HEK293 (cell line): ENCODE measurements at regions not wholly inside any gene's neighbourhood (a gene's known extent, or its start where the extent isn't known, plus 50 kb on each side); places are given as distances from the start of the nearest gene placed in this dataset.

Source experiments
- CTCF ChIA-PET: fragments of 350-600 bp; formaldehyde crosslinking; extraction: SDS; loops from one replicate; lab custom pipeline; 2021; ENCODE audit warnings: antibody characterized with exemption; lab: Yijun Ruan, JAX
- POLR2A ChIA-PET: fragments of 300-600 bp; formaldehyde crosslinking; extraction: SDS; loops from one replicate; lab custom pipeline; 2020; ENCODE audit warnings: antibody characterized with exemption, inconsistent platforms; lab: Yijun Ruan, JAX
- H3K27ac ChIP-seq: fragments of 200-500 bp; sonication (Bioruptor generic); 2 replicates; pipeline ENCODE4 v1.5.1; 2014; ENCODE audit warnings: low read depth, low read length, control low read depth, inconsistent platforms; ENCODE audit errors: extremely low read depth
- H3K36me3 ChIP-seq, 2 experiments: fragments of 200-500 bp in 1 of 2; sonication (Bioruptor generic) in 1 of 2; 1 replicate in 1 of 2; 2 replicates in 1 of 2; pipeline ENCODE4 v1.5.1; 2014 to 2017; ENCODE audit warnings: inconsistent platforms in 2 of 2, low read length in 2 of 2; ENCODE audit not compliant: control insufficient read depth in 2 of 2, insufficient read depth in 1 of 2
- H3K4me1 ChIP-seq: fragments of 200-500 bp; sonication (Bioruptor generic); 2 replicates; pipeline ENCODE4 v1.5.1; 2014; ENCODE audit warnings: mild to moderate bottlenecking, low read length, inconsistent platforms; ENCODE audit not compliant: control insufficient read depth, insufficient read depth
- H3K4me3 ChIP-seq: 2 replicates; pipeline ENCODE4 v1.5.1; 2011; ENCODE audit warnings: low read depth, mild to moderate bottlenecking, control low read depth, low read length, moderate library complexity
- H3K9me3 ChIP-seq: fragments of 200-500 bp; sonication (Bioruptor generic); 2 replicates; pipeline ENCODE4 v1.5.1; 2014; ENCODE audit warnings: low read depth, low read length, inconsistent platforms; ENCODE audit not compliant: control insufficient read depth, insufficient read depth
- SCRT1 ChIP-seq: fragments of 450-650 bp; formaldehyde crosslinking; IDR thresholded peaks from 2 replicates; pipeline ENCODE4 v1.5.1; 2016; ENCODE audit warnings: missing biosample characterization, missing genetic modification characterization, borderline replicate concordance
- SP3 ChIP-seq: fragments of 450-650 bp; formaldehyde crosslinking; IDR thresholded peaks from 2 replicates; pipeline ENCODE4 v1.5.1; 2016; ENCODE audit warnings: missing biosample characterization, missing genetic modification characterization
- ZBTB21 ChIP-seq: fragments of 450-650 bp; formaldehyde crosslinking; IDR thresholded peaks from 2 replicates; pipeline ENCODE4 v1.5.1; 2017; ENCODE audit warnings: missing biosample characterization, missing genetic modification characterization
- ZEB2 ChIP-seq: fragments of 450-650 bp; formaldehyde crosslinking; IDR thresholded peaks from 2 replicates; pipeline ENCODE4 v1.5.1; 2016; ENCODE audit warnings: missing biosample characterization, missing genetic modification characterization
- ZNF10 ChIP-seq: fragments of 450-650 bp; formaldehyde crosslinking; IDR thresholded peaks from 2 replicates; pipeline ENCODE4 v1.5.1; 2017; ENCODE audit warnings: missing biosample characterization, missing genetic modification characterization
- ZNF121 ChIP-seq: fragments of 450-650 bp; formaldehyde crosslinking; IDR thresholded peaks from 2 replicates; pipeline ENCODE4 v1.5.1; 2016; ENCODE audit warnings: missing biosample characterization, missing genetic modification characterization
- ZNF155 ChIP-seq: fragments of 450-650 bp; formaldehyde crosslinking; IDR thresholded peaks from 2 replicates; pipeline ENCODE4 v1.5.1; 2016; ENCODE audit warnings: missing biosample characterization, missing genetic modification characterization
- ZNF26 ChIP-seq: fragments of 450-650 bp; formaldehyde crosslinking; IDR thresholded peaks from 2 replicates; pipeline ENCODE4 v1.5.1; 2016; ENCODE audit warnings: missing biosample characterization, missing genetic modification characterization
- ZNF266 ChIP-seq: fragments of 450-650 bp; formaldehyde crosslinking; IDR thresholded peaks from 2 replicates; pipeline ENCODE4 v1.5.1; 2016; ENCODE audit warnings: missing biosample characterization, missing genetic modification characterization, low read depth
- ZNF292 ChIP-seq: fragments of 450-650 bp; formaldehyde crosslinking; IDR thresholded peaks from 2 replicates; pipeline ENCODE4 v1.5.1; 2016; ENCODE audit warnings: low read depth, missing biosample characterization, missing genetic modification characterization, borderline replicate concordance
- ZNF324 ChIP-seq: fragments of 450-650 bp; formaldehyde crosslinking; IDR thresholded peaks from 2 replicates; pipeline ENCODE4 v1.5.1; 2016; ENCODE audit warnings: missing biosample characterization, missing genetic modification characterization
- ZNF354C ChIP-seq: fragments of 450-650 bp; formaldehyde crosslinking; IDR thresholded peaks from 2 replicates; pipeline ENCODE4 v1.5.1; 2016; ENCODE audit warnings: missing biosample characterization, missing genetic modification characterization, low read depth, borderline replicate concordance
- ZNF366 ChIP-seq: fragments of 450-650 bp; formaldehyde crosslinking; conservative IDR thresholded peaks from 2 replicates; pipeline ENCODE4 v1.5.1; 2016; ENCODE audit warnings: missing biosample characterization, missing genetic modification characterization
- ZNF394 ChIP-seq: fragments of 450-650 bp; formaldehyde crosslinking; IDR thresholded peaks from 2 replicates; pipeline ENCODE4 v1.5.1; 2016; ENCODE audit warnings: missing biosample characterization, missing genetic modification characterization, mild to moderate bottlenecking, moderate library complexity, borderline replicate concordance
- ZNF48 ChIP-seq: fragments of 450-650 bp; formaldehyde crosslinking; IDR thresholded peaks from 2 replicates; pipeline ENCODE4 v1.5.1; 2016; ENCODE audit warnings: missing biosample characterization, missing genetic modification characterization
- ZNF560 ChIP-seq: fragments of 450-650 bp; formaldehyde crosslinking; IDR thresholded peaks from 2 replicates; pipeline ENCODE4 v1.5.1; 2017; ENCODE audit warnings: missing biosample characterization, missing genetic modification characterization, borderline replicate concordance
- ZNF660 ChIP-seq: fragments of 450-650 bp; IDR thresholded peaks from 2 replicates; pipeline ENCODE4 v1.5.1; 2018; ENCODE audit warnings: missing biosample characterization, mild to moderate bottlenecking, missing genetic modification characterization
- TF ChIP-seq, protein P1 (sequence below): fragments of 450-650 bp; formaldehyde crosslinking; IDR thresholded peaks from 2 replicates; pipeline ENCODE4 v1.5.1; 2016; ENCODE audit warnings: missing biosample characterization, missing genetic modification characterization

- CTCF ChIA-PET: no interaction called here
- no peak for TF ChIP-seq ZNF366 (tag by site-specific recombination)
- no peak for TF ChIP-seq ZNF560
- no peak for TF ChIP-seq ZNF155 (tag by site-specific recombination)
- TF ChIP-seq ZBTB21 (tag by site-specific recombination): no peak
- no peak for TF ChIP-seq ZNF266
- POLR2A ChIA-PET: no interaction called here
Observed at GRCh38 chr1:63051356-63051755, 267.4 kb downstream of the ATG4C start.

DNA sequence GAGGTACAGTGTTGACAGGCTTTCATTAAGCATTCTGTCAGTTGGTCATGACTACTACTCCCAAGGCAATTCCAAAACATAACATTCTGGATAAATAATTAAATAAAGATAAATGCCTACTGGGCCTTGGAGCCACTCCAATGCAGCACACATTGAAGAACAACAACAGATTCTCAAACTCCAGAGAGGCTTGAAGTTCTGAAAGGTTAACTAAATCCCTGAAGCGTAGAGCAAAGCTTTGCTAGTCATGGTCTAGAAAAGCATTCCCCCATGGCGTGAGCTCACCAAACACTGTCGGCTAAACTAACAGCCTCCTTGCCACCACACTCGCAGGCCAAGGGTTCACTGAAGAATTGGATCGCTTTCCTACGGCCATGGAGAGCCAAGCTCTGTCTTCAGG, 268.0 kb downstream of the ATG4C start:
- ChIA-PET POLR2A (no interaction called here), CTCF (no interaction called here)
- Histone ChIP-seq H3K27ac (no peak overlapping the region), H3K36me3 (no peaks in the 10 kb centered on the region), H3K4me3 (no peak overlapping the region), H3K9me3 (no peaks in the 10 kb centered on the region), H3K4me1 (no peaks in the 10 kb centered on the region)
- no peak for TF ChIP-seq ZNF26 (tag by site-specific recombination)

More at GRCh38 chr1:63051356-63051755, 267.4 kb downstream of the ATG4C start:
- Histone ChIP-seq H3K4me3 (no peak overlapping the region), H3K36me3 (no peaks in the 10 kb centered on the region), H3K27ac (no peak overlapping the region), H3K9me3 (no peaks in the 10 kb centered on the region), H3K4me1 (no peaks in the 10 kb centered on the region)

DNA sequence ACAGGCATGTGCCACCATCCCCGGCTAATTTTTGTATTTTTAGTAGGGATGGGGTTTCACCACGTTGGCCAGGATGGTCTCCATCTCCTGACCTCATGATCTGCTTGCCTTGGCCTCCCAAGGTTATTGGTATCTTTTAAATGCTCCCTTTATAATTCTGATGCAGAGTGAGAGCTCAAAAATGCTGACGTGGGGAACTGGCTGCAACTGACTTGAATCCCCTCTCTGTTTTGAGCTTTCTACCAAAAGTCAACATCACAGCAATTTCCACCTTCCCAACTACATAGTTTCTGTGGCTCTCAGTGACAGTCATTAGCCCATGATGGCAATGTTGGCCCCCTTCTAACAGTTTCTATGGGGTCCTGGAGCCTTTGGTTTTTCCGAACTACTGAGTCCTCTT, 268.2 kb upstream of the FOXD3 start:
- CTCF ChIA-PET: interaction anchor here (0.6 kb wide), 2 partner anchors 171 to 509 kb away, joined by 4 to 5 read pairs; no protein-coding TSS in a partner anchor
- H3K4me1 ChIP-seq: no peaks in the 10 kb centered on the region
- no peak overlapping the region for H3K27ac ChIP-seq
- H3K36me3 ChIP-seq: no peaks in the 10 kb centered on the region
- H3K4me3 ChIP-seq: no peak overlapping the region
- H3K9me3 ChIP-seq: no peaks in the 10 kb centered on the region
- TF ChIP-seq SCRT1 (tag by site-specific recombination) (no peak), ZNF394 (tag by site-specific recombination) (no peak), ZNF354C (tag by site-specific recombination) (no peak), ZNF10 (tag by site-specific recombination) (no peak), ZBTB21 (tag by site-specific recombination) (no peak), ZNF660 (tag by site-specific recombination) (no peak), ZEB2 (tag by site-specific recombination) (no peak), ZNF48 (tag by site-specific recombination) (no peak), ZNF324 (tag by site-specific recombination) (no peak), ZNF121 (no peak), ZNF292 (no peak), SP3 (tag by site-specific recombination) (no peak)
- TF ChIP-seq, protein P1, sequence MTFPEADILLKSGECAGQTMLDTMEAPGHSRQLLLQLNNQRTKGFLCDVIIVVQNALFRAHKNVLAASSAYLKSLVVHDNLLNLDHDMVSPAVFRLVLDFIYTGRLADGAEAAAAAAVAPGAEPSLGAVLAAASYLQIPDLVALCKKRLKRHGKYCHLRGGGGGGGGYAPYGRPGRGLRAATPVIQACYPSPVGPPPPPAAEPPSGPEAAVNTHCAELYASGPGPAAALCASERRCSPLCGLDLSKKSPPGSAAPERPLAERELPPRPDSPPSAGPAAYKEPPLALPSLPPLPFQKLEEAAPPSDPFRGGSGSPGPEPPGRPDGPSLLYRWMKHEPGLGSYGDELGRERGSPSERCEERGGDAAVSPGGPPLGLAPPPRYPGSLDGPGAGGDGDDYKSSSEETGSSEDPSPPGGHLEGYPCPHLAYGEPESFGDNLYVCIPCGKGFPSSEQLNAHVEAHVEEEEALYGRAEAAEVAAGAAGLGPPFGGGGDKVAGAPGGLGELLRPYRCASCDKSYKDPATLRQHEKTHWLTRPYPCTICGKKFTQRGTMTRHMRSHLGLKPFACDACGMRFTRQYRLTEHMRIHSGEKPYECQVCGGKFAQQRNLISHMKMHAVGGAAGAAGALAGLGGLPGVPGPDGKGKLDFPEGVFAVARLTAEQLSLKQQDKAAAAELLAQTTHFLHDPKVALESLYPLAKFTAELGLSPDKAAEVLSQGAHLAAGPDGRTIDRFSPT (tag by site-specific recombination): no peak
- POLR2A ChIA-PET: no interaction called here
